Endothelial cell of umbilical vein (primary cell): ENCODE measurements at regions not wholly inside any gene's neighbourhood (a gene's known extent, or its start where the extent isn't known, plus 50 kb on each side); places are given as distances from the start of the nearest gene placed in this dataset.

Source experiments
- BruUV-seq: library from RNA; stranded (reverse); fragments of 400-500 nt; replicated peaks from 2 replicates; lab custom pipeline; 2021; lab: Mats Ljungman, UMichigan
- CTCF ChIA-PET: fragments of 300-600, 350-600 bp; sonication (Branson Sonifier 250); formaldehyde crosslinking; loops from one replicate; lab custom pipeline; 2021; ENCODE audit warnings: antibody characterized with exemption, inconsistent platforms; lab: Charles Lee
- POLR2A ChIA-PET: fragments of 300-600, 350-600 bp; sonication (Branson Sonifier 250); formaldehyde crosslinking; loops from one replicate; lab custom pipeline; 2021; ENCODE audit warnings: antibody characterized with exemption, inconsistent platforms; lab: Charles Lee
- DNase-seq: peaks from one replicate; pipeline ENCODE4 v3.0.0-alpha.2; 2011; ENCODE audit warnings: low read depth, low spot score
- FAIRE-seq: peaks from 2 replicates; lab custom pipeline; 2011; peaks lifted over from hg19 to GRCh38; lab: Jason Lieb, UNC
- H2AFZ ChIP-seq: 2 replicates; pipeline ENCODE4 v1.6.0; 2012; ENCODE audit warnings: low read depth, low read length, control low read depth, inconsistent platforms
- H3K27ac ChIP-seq: 2 replicates; pipeline ENCODE4 v1.5.1; 2011; ENCODE audit warnings: low read depth, mild to moderate bottlenecking, control low read depth, low read length, moderate library complexity; ENCODE audit not compliant: insufficient read depth
- H3K27me3 ChIP-seq, 2 experiments: 2 replicates each; pipeline versions ENCODE4 v1.6.0 to v1.6.1; 2011; ENCODE audit warnings: low read length in 2 of 2, mixed read lengths in 1 of 2; ENCODE audit not compliant: control insufficient read depth in 2 of 2, insufficient read depth in 2 of 2
- H3K36me3 ChIP-seq, 2 experiments: 2 replicates in 1 of 2; 3 replicates in 1 of 2; pipeline ENCODE4 v1.5.1; 2011; ENCODE audit warnings: low read length in 2 of 2, mild to moderate bottlenecking in 1 of 2, moderate library complexity in 1 of 2; ENCODE audit not compliant: control insufficient read depth in 2 of 2, insufficient read depth in 2 of 2; ENCODE audit errors: extremely low read depth in 1 of 2
- H3K4me1 ChIP-seq: 3 replicates; pipeline ENCODE4 v1.5.1; 2011; ENCODE audit warnings: mild to moderate bottlenecking, low read length; ENCODE audit not compliant: control insufficient read depth, insufficient read depth; ENCODE audit errors: extremely low read depth
- H3K4me2 ChIP-seq: 2 replicates; pipeline ENCODE4 v1.6.1; 2011; ENCODE audit warnings: low read length, control low read depth, mixed read lengths; ENCODE audit not compliant: insufficient read depth
- H3K4me3 ChIP-seq, 3 experiments: fragments of 200-600 bp in 1 of 3; sonication (generic), shearing (Covaris generic) in 1 of 3; replicated peaks in 1 of 3; 2 replicates each; pipeline ENCODE4 v1.5.1; 2011 to 2016; ENCODE audit warnings: control low read depth in 3 of 3, low read length in 3 of 3, mild to moderate bottlenecking in 2 of 3, inconsistent platforms in 1 of 3, low read depth in 1 of 3, moderate library complexity in 1 of 3; ENCODE audit not compliant: insufficient read depth in 1 of 3
- H3K79me2 ChIP-seq: 2 replicates; pipeline ENCODE4 v1.6.0; 2012; ENCODE audit warnings: low read length, inconsistent platforms; ENCODE audit not compliant: control insufficient read depth, insufficient read depth
- H3K9ac ChIP-seq: replicated peaks from 2 replicates; pipeline ENCODE3; 2011; ENCODE audit warnings: low read length, control low read depth; ENCODE audit not compliant: insufficient read depth; ENCODE audit errors: extremely low read depth
- H3K9me1 ChIP-seq: replicated peaks from 3 replicates; pipeline ENCODE4 v1.6.0; 2011; ENCODE audit warnings: mild to moderate bottlenecking, low read length; ENCODE audit not compliant: control insufficient read depth, insufficient read depth; ENCODE audit errors: extremely low read depth
- H3K9me3 ChIP-seq: replicated peaks from 2 replicates; pipeline ENCODE4 v1.5.1; 2012; ENCODE audit warnings: low read length, inconsistent platforms; ENCODE audit not compliant: control insufficient read depth, insufficient read depth
- H4K20me1 ChIP-seq: replicated peaks from 2 replicates; pipeline ENCODE3; 2011; ENCODE audit warnings: mild to moderate bottlenecking, low read length; ENCODE audit not compliant: control insufficient read depth, insufficient read depth; ENCODE audit errors: extremely low read depth
- CTCF ChIP-seq, 2 donors: IDR thresholded peaks; 1 replicate in 1 of 2; 2 replicates in 1 of 2; pipeline ENCODE4 v1.5.1; 2011; ENCODE audit warnings: low read length in 2 of 2, mild to moderate bottlenecking in 2 of 2, moderate library complexity in 2 of 2, control low read depth in 1 of 2, inconsistent platforms in 1 of 2, low read depth in 1 of 2; ENCODE audit not compliant: insufficient read depth in 1 of 2; ENCODE audit errors: extremely low read depth in 1 of 2
- EZH2 ChIP-seq: IDR thresholded peaks from 2 replicates; pipeline ENCODE4 v1.6.1; 2012; ENCODE audit warnings: borderline replicate concordance, low read depth, mild to moderate bottlenecking, moderate library complexity, low read length, inconsistent platforms; ENCODE audit not compliant: severe bottlenecking
- FOS ChIP-seq: IDR thresholded peaks from 2 replicates; pipeline ENCODE4 v1.6.1; 2011; ENCODE audit warnings: mild to moderate bottlenecking, low read length, moderate library complexity, borderline replicate concordance; ENCODE audit not compliant: insufficient read depth
- GATA2 ChIP-seq: IDR thresholded peaks from 2 replicates; pipeline ENCODE4 v1.7.0; 2011; ENCODE audit warnings: low read depth, mild to moderate bottlenecking, moderate library complexity, mixed read lengths, low read length; ENCODE audit not compliant: insufficient read length, insufficient read depth
- JUN ChIP-seq: IDR thresholded peaks from 2 replicates; pipeline ENCODE4 v1.6.1; 2011; ENCODE audit warnings: borderline replicate concordance, low read depth; ENCODE audit not compliant: insufficient read length, insufficient read depth
- MAX ChIP-seq: IDR thresholded peaks from 2 replicates; pipeline ENCODE4 v1.6.1; 2011; ENCODE audit not compliant: insufficient read depth, insufficient read length
- MYC ChIP-seq: IDR thresholded peaks from one replicate; pipeline ENCODE4 v1.6.1; 2011; ENCODE audit warnings: mild to moderate bottlenecking, low read depth, low read length
- POLR2A ChIP-seq: IDR thresholded peaks from 2 replicates; pipeline ENCODE4 v1.6.1; 2012; ENCODE audit warnings: low read depth, mild to moderate bottlenecking, control low read depth, low read length
- POLR2AphosphoS5 ChIP-seq: IDR thresholded peaks from 2 replicates; pipeline ENCODE4 v1.6.1; 2012; ENCODE audit warnings: low read depth, mild to moderate bottlenecking, control low read depth, low read length, moderate library complexity; ENCODE audit not compliant: insufficient read depth
- dilution Hi-C: fragments of 300-500 bp; cut with MboI; formaldehyde crosslinking; loops from one replicate; pipeline ENCODE4 v1.15.0; 2019; ENCODE audit warnings: low sequenced_read_pairs; ENCODE audit not compliant: extremely low pct_ligation_motif_present
- intact Hi-C: fragments of 100-400 bp; cut with micrococcal nuclease; formaldehyde crosslinking; loops from one replicate; pipeline ENCODE4 v1.10.0; 2022

- no TSS peak for BruUV-seq
- POLR2A ChIA-PET, result no interaction called here
- intact Hi-C loops, result no loop called here
- FAIRE-seq, result no peak
- H3K27me3 ChIP-seq, result no peaks in the 10 kb centered on the region
- CTCF ChIA-PET, result no interaction called here
- H3K9me3 ChIP-seq, result peaks cover 2% of the 10 kb centered on the region
- H3K9me1 ChIP-seq, result no peaks in the 10 kb centered on the region
- no peaks in the 10 kb centered on the region for H3K4me1 ChIP-seq
- H3K4me3 ChIP-seq, result no peak overlapping the region
- H2AFZ ChIP-seq, result no peak overlapping the region
- dilution Hi-C loops, result no loop called here
- TF ChIP-seq FOS, result no peak
- TF ChIP-seq CTCF (IDR thresholded peaks at IDR 0.05; ENCODE audit: extremely low read depth in 1 of 2, insufficient read depth in 1 of 2, low read depth in 1 of 2, low read length in 2 of 2), result no peak
- TF ChIP-seq POLR2AphosphoS5, result no peak
- TF ChIP-seq JUN, result no peak
- TF ChIP-seq GATA2, result no peak
- no peak for TF ChIP-seq MAX
- no peak for TF ChIP-seq MYC
- no peak for TF ChIP-seq EZH2
- no peak for TF ChIP-seq POLR2A
- no peak overlapping the region for H3K27ac ChIP-seq
- no peaks in the 10 kb centered on the region for H4K20me1 ChIP-seq
- no peak overlapping the region for H3K9ac ChIP-seq
- no peaks in the 10 kb centered on the region for H3K36me3 ChIP-seq
- H3K79me2 ChIP-seq, result no peaks in the 10 kb centered on the region
- no peak for DNase-seq
- no peak overlapping the region for H3K4me2 ChIP-seq
These were observed 116.6 kb upstream of the UQCRFS1 start for GRCh38 chr19:29329460-29330134.
